GM12878 (cell line): ENCODE measurements at regions not wholly inside any gene's neighbourhood (a gene's known extent, or its start where the extent isn't known, plus 50 kb on each side); places are given as distances from the start of the nearest gene placed in this dataset.

Experiments used
- ATAC-seq: fragments of 200-7000 bp; cut with Tn5 transposase; 3 replicates; pipeline ENCODE4 v1.9.1; 2020; ENCODE audit warnings: mild to moderate bottlenecking, moderate library complexity
- BruUV-seq: library from RNA; stranded (reverse); fragments of 400-500 nt; replicated peaks from 2 replicates; lab custom pipeline; 2021; lab: Mats Ljungman, UMichigan
- CTCF ChIA-PET: fragments of 300-600 bp; sonication (Branson Sonifier 250); formaldehyde crosslinking; extraction: SDS; loops from one replicate; lab custom pipeline; 2021; ENCODE audit warnings: inconsistent platforms; lab: Yijun Ruan, JAX
- POLR2A ChIA-PET: fragments of 350-600 bp; formaldehyde crosslinking; extraction: SDS; loops from one replicate; lab custom pipeline; 2021; ENCODE audit warnings: inconsistent platforms; lab: Charles Lee
- RAD21 ChIA-PET: fragments of 300-600 bp; sonication (Branson Sonifier 250); formaldehyde crosslinking; loops from one replicate; lab custom pipeline; 2023; ENCODE audit warnings: antibody characterized with exemption; ENCODE audit not compliant: unreplicated experiment; lab: Charles Lee
- SMC1A ChIA-PET: fragments of 300-600 bp; sonication (Branson Sonifier 250); formaldehyde crosslinking; loops from one replicate; lab custom pipeline; 2023; ENCODE audit not compliant: unreplicated experiment, uncharacterized antibody; lab: Charles Lee
- DNase-seq: peaks from one replicate; pipeline ENCODE4 v3.0.0-alpha.2; 2011; ENCODE audit warnings: low read depth, low spot score
- FAIRE-seq: peaks from 3 replicates; lab custom pipeline; 2011; peaks lifted over from hg19 to GRCh38; lab: Jason Lieb, UNC
- H2AFZ ChIP-seq: 2 replicates; pipeline ENCODE4 v1.6.0; 2011; ENCODE audit warnings: low read depth, low read length, control low read depth; ENCODE audit not compliant: control insufficient read depth
- H3K27ac ChIP-seq: 2 replicates; pipeline ENCODE4 v1.5.1; 2011; ENCODE audit warnings: control low read depth; ENCODE audit not compliant: control insufficient read depth, insufficient read depth
- H3K27me3 ChIP-seq, 2 experiments: replicated peaks in 1 of 2; 2 replicates each; pipeline versions ENCODE4 v1.6.0 to v1.6.1; 2011; ENCODE audit warnings: low read length in 1 of 2; ENCODE audit not compliant: control insufficient read depth in 2 of 2, insufficient read depth in 2 of 2
- H3K36me3 ChIP-seq, 2 experiments: 2 replicates each; pipeline ENCODE4 v1.5.1; 2011; ENCODE audit warnings: low read length in 1 of 2; ENCODE audit not compliant: control insufficient read depth in 2 of 2, insufficient read depth in 2 of 2
- H3K4me1 ChIP-seq: 2 replicates; pipeline ENCODE4 v1.6.1; 2011; ENCODE audit warnings: mild to moderate bottlenecking, low read length, moderate library complexity, mixed read lengths; ENCODE audit not compliant: control insufficient read depth, insufficient read depth
- H3K4me2 ChIP-seq: 2 replicates; pipeline ENCODE4 v1.6.0; 2011; ENCODE audit warnings: control low read depth; ENCODE audit not compliant: control insufficient read depth, insufficient read depth
- H3K4me3 ChIP-seq: fragments of 200-600 bp; sonication (generic); 2 replicates; pipeline ENCODE4 v1.5.1; 2016
- H3K79me2 ChIP-seq: 2 replicates; pipeline ENCODE4 v1.6.0; 2011; ENCODE audit warnings: low read length; ENCODE audit not compliant: control insufficient read depth, insufficient read depth
- H3K9ac ChIP-seq: 2 replicates; pipeline ENCODE4 v1.8.0; 2011; ENCODE audit warnings: low read length, control low read depth, mixed read lengths; ENCODE audit not compliant: control insufficient read depth, insufficient read depth
- H3K9me3 ChIP-seq: replicated peaks from 3 replicates; pipeline ENCODE4 v1.5.1; 2011; ENCODE audit warnings: mild to moderate bottlenecking, low read length; ENCODE audit not compliant: control insufficient read depth, insufficient read depth
- H4K20me1 ChIP-seq: 2 replicates; pipeline ENCODE4 v1.6.0; 2011; ENCODE audit not compliant: control insufficient read depth, insufficient read depth
- ATF2 ChIP-seq: IDR thresholded peaks from 2 replicates; pipeline ENCODE4 v1.6.1; 2012; ENCODE audit warnings: low read length, inconsistent platforms
- E2F4 ChIP-seq: IDR thresholded peaks from 2 replicates; pipeline ENCODE4 v1.6.1; 2012; ENCODE audit warnings: low read depth, low read length, improper control_type of control experiment
- IKZF1 ChIP-seq: fragments of 450-650 bp; conservative IDR thresholded peaks from 2 replicates; pipeline ENCODE4 v1.6.1; 2017; ENCODE audit warnings: antibody characterized with exemption, mild to moderate bottlenecking
- IKZF2 ChIP-seq, 2 experiments: fragments of 450-650 bp; IDR thresholded peaks; 2 replicates each; pipeline ENCODE4 v1.6.1; 2017; ENCODE audit warnings: mild to moderate bottlenecking in 2 of 2, moderate library complexity in 2 of 2
- MEF2B ChIP-seq: fragments of 450-650 bp; IDR thresholded peaks from 2 replicates; pipeline ENCODE4 v1.6.1; 2018; ENCODE audit warnings: mild to moderate bottlenecking, moderate library complexity; ENCODE audit not compliant: partially characterized antibody, poor library complexity, severe bottlenecking
- MTA2 ChIP-seq: fragments of 450-650 bp; IDR thresholded peaks from 2 replicates; pipeline ENCODE4 v1.6.1; 2016; ENCODE audit warnings: low read depth, mild to moderate bottlenecking, moderate library complexity
- NBN ChIP-seq: fragments of 450-650 bp; IDR thresholded peaks from 2 replicates; pipeline ENCODE4 v1.6.1; 2016
- NFYA ChIP-seq: IDR thresholded peaks from 2 replicates; pipeline ENCODE4 v1.6.1; 2011; ENCODE audit warnings: low read depth, mild to moderate bottlenecking, low read length, improper control_type of control experiment, borderline replicate concordance
- POLR2AphosphoS2 ChIP-seq: IDR thresholded peaks from 2 replicates; pipeline ENCODE4 v1.6.1; 2011; ENCODE audit warnings: low read depth, mild to moderate bottlenecking, low read length, improper control_type of control experiment, moderate library complexity
- RB1 ChIP-seq: fragments of 450-650 bp; formaldehyde crosslinking; IDR thresholded peaks from 2 replicates; pipeline ENCODE4 v1.6.1; 2017; ENCODE audit warnings: mild to moderate bottlenecking, borderline replicate concordance
- RELB ChIP-seq: fragments of 450-650 bp; IDR thresholded peaks from 2 replicates; pipeline ENCODE4 v1.6.1; 2017; ENCODE audit warnings: low read depth, mild to moderate bottlenecking, moderate library complexity
- RUNX3 ChIP-seq: IDR thresholded peaks from 2 replicates; pipeline ENCODE4 v1.6.1; 2012; ENCODE audit warnings: low read length, inconsistent platforms
- WRNIP1 ChIP-seq: IDR thresholded peaks from 2 replicates; pipeline ENCODE4 v1.6.1; 2011; ENCODE audit warnings: low read depth, low read length, improper control_type of control experiment, borderline replicate concordance
- YBX1 ChIP-seq: fragments of 450-650 bp; IDR thresholded peaks from 2 replicates; pipeline ENCODE4 v1.6.1; 2016; ENCODE audit warnings: antibody characterized with exemption
- ZNF622 ChIP-seq: fragments of 450-650 bp; IDR thresholded peaks from 2 replicates; pipeline ENCODE4 v1.6.1; 2017; ENCODE audit warnings: mild to moderate bottlenecking, inconsistent platforms
- WGBS: methylation state at CpG from one replicate; pipeline ENCODE4 v1.1.6; 2016; ENCODE audit warnings: low lambda C conversion rate; ENCODE audit not compliant: insufficient replicate concordance, insufficient coverage; ENCODE audit errors: missing lambda C conversion rate; 5-methylcytosine and 5-hydroxymethylcytosine counted together
- in situ Hi-C: fragments of 300-500 bp; cut with MboI; formaldehyde crosslinking; loops from 9 replicates; pipeline ENCODE4 v1.14.3; 2018; ENCODE audit warnings: mixed read lengths
- intact Hi-C: fragments of 100-400 bp; cut with micrococcal nuclease; formaldehyde crosslinking; loops from one replicate; pipeline ENCODE4 v1.14.2; 2022; ENCODE audit not compliant: unreplicated experiment

- TF ChIP-seq NFYA (no peak), WRNIP1 (no peak), RB1 (no peak), POLR2AphosphoS2 (no peak)
- TF ChIP-seq, all 136 proteins: peak for 0
These were observed 148.3 kb downstream of the CCDC34 start (continued) for GRCh38 chr11:27214713-27215112.

- FAIRE-seq (no peak), ATAC-seq (peak; percentile 67), DNase-seq (peak; percentile 17)
- Histone ChIP-seq H3K36me3 (no peaks in the 10 kb centered on the region), H4K20me1 (no peaks in the 10 kb centered on the region; the same call in 1 of the 2 replicates), H3K79me2 (no peaks in the 10 kb centered on the region), H3K9me3 (no peaks in the 10 kb centered on the region), H3K9ac (no peak overlapping the region), H3K27me3 (no peaks in the 10 kb centered on the region), H2AFZ (no peak overlapping the region; the same call in 1 of the 2 replicates), H3K4me1 (no peaks in the 10 kb centered on the region), H3K4me2 (no peak overlapping the region), H3K4me3 (no peak overlapping the region), H3K27ac (no peak overlapping the region)
- CTCF ChIA-PET: interaction anchor here (0.7 to 6.0 kb wide), 12 partner anchors 10 to 928 kb away, joined by 3 to 58 read pairs (median 4); no protein-coding TSS in a partner anchor
- SMC1A ChIA-PET: interaction anchor here (0.6 to 14.9 kb wide), 14 partner anchors 10 to 377 kb away, joined by 3 to 189 read pairs (median 4); no protein-coding TSS in a partner anchor
- in situ Hi-C loops: no loop called here
- BruUV-seq: no TSS peak
- intact Hi-C loops: loop anchor here (2.0 kb wide), 1 partner anchor 22 kb away; no protein-coding TSS in a partner anchor
- WGBS: 3% methylated on average over 4 of the region's 4 CpGs
- TF ChIP-seq YBX1: no peak
- peak; percentile 19 to 22; a peak in 2 of 4 replicates for TF ChIP-seq IKZF2 (IDR thresholded peaks at IDR 0.05)
- TF ChIP-seq RELB: 0 out of 2 replicates have a peak, but pooled peaks have one; percentile 38
- TF ChIP-seq ATF2: 0 out of 2 replicates have a peak, but pooled peaks have one; percentile 25
- TF ChIP-seq MTA2: peak; percentile 50; the same call in 1 of the 2 replicates
- no peak for TF ChIP-seq ZNF622
- TF ChIP-seq RUNX3: no peak
- no peak for TF ChIP-seq NBN
- peak; percentile 48 for TF ChIP-seq IKZF1
- peak; percentile 31 for TF ChIP-seq MEF2B
- no peak for TF ChIP-seq E2F4
- RAD21 ChIA-PET: interaction anchor here (1.0 to 7.1 kb wide), 6 partner anchors 15 to 83 kb away, joined by 3 to 73 read pairs (median 8); no protein-coding TSS in a partner anchor
- POLR2A ChIA-PET: interaction anchor here (0.6 to 1.9 kb wide), 3 partner anchors 18 to 295 kb away, joined by 3 to 16 read pairs (median 6); no protein-coding TSS in a partner anchor
These were observed 149.8 kb downstream of the CCDC34 start for GRCh38 chr11:27213232-27213660.
